ENCODE measurements at regions not wholly inside any gene's neighbourhood (a gene's known extent, or its start where the extent isn't known, plus 50 kb on each side); places are given as distances from the start of the nearest gene placed in this dataset.

DNA sequence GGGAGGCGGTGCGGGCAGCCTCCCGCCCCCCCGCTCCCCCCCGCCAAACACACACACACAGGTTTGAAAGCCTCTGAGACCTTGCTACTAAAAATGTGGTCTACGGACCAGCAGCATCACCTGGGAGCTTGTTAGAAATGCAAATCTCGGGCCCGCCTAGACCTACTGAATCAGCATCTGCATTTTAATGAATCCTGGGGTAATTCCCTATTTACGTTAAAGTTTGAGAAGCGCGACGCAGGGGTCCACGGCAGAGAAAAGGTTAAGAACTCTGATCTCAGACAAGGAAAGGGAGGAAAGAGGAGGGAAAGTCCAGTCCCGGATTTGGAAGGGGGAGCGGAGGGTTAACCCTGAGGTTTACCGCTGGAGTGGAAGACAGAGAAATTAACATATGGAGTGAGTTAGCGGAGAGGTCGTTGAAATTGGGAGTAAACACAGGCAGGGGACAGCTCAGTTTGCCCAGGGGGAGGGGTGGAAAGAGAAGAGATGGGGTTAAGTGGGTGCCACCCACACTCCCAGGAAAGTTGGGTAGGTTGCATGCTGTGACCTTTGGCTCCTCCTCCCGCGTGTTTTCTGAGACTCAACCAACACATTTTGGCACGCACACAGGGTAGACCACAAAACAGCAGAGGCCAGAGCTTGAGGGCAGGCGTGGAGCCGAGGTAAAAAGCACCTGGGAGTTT, 483.6 kb downstream of the BCOR start:
- intact Hi-C loops (cut with DNase I; ENCODE audit: low total_unique reads): no loop called here
- Histone ChIP-seq H3K36me3 (no peaks in the 10 kb centered on the region), H3K4me3 (peak overlapping the region in 6 of 8 donors; percentile 7 to 59 (median 19)), H3K27ac (no peak overlapping the region), H3K4me1 (peaks cover 0 to 15% (median 5%) of the 10 kb centered on the region in 6 donors), H3K27me3 (replicated peaks in 1 of 7) (peaks cover 0 to 45% (median 9%) of the 10 kb centered on the region in 7 donors), H3K9me3 (no peaks in the 10 kb centered on the region)
- TF ChIP-seq POLR2A (IDR thresholded peaks at IDR 0.05): no peak
- no peak for TF ChIP-seq POLR2AphosphoS5 (IDR thresholded peaks at IDR 0.05)
- TF ChIP-seq CTCF (IDR thresholded peaks at IDR 0.05 in 8 of 11, conservative IDR thresholded peaks at IDR 0.05 in 3 of 11): no peak
- 3 to 21% (median 7%) methylated on average over 20 to 23 of the region's 23 CpGs for WGBS, 5 donors
- DNase-seq: no peak

GRCh38 chrX:39614680-39614998, 483.1 kb downstream of the BCOR start:
- Histone ChIP-seq H3K27ac (no peak overlapping the region), H3K36me3 (no peaks in the 10 kb centered on the region), H3K9me3 (no peaks in the 10 kb centered on the region), H3K27me3 (replicated peaks in 1 of 7) (peaks cover 0 to 44% (median 9%) of the 10 kb centered on the region in 7 donors), H3K4me1 (peaks cover 0 to 15% (median 5%) of the 10 kb centered on the region in 6 donors), H3K4me3 (no peak overlapping the region)
- 25 to 51% (median 39%) methylated on average over 3 to 4 of the region's 4 CpGs for WGBS, 5 donors
- intact Hi-C loops (cut with DNase I; ENCODE audit: low total_unique reads): no loop called here
- DNase-seq: no peak
- TF ChIP-seq CTCF (IDR thresholded peaks at IDR 0.05 in 8 of 11, conservative IDR thresholded peaks at IDR 0.05 in 3 of 11): no peak
- no peak for TF ChIP-seq POLR2A (IDR thresholded peaks at IDR 0.05)
- TF ChIP-seq POLR2AphosphoS5 (IDR thresholded peaks at IDR 0.05): no peak

DNA sequence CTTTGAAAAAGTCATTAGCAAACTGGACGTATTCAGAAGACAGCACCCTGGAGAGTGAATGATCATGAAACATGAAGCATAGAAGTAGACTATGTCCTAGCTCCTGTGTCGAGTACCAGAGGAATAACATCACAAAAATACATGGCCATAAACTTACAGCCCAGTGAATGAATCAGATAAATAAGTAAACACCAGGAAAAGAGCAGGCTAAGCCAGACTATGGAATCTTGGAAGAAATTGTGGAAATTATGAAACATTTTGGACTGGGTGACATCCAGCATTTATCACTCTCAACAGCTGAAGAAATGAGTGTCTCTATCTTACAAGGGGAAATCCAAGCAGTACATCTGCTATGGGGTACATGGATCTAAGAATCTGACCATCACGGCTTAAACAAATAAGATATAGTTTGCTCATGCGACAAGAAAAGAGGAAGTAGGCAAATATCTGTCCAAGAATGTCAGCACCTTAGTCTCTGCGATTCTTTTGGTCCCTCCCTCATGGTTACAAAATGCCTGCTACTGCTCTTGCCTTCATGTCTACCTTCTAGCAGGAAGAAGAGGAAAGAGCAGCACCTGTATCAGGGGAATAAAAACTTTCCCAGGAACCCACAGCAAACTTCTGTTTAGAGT, 481.5 kb downstream of the BCOR start:
- intact Hi-C loops (cut with DNase I; ENCODE audit: low total_unique reads): no loop called here
- H3K4me1 ChIP-seq: peaks cover 0 to 15% (median 5%) of the 10 kb centered on the region in 6 donors
- DNase-seq: no peak

More for the DNA sequence above, 481.5 kb downstream of the BCOR start:
- 51 to 69% (median 59%) methylated on average over 5 of the region's 5 CpGs for WGBS, 5 donors
- no peaks in the 10 kb centered on the region for H3K36me3 ChIP-seq
- peaks cover 0 to 5% (median 0%) of the 10 kb centered on the region in 8 donors for H3K9me3 ChIP-seq
- no peak overlapping the region for H3K4me3 ChIP-seq
- TF ChIP-seq POLR2AphosphoS5 (IDR thresholded peaks at IDR 0.05): no peak
- no peak for TF ChIP-seq POLR2A (IDR thresholded peaks at IDR 0.05)
- TF ChIP-seq CTCF (IDR thresholded peaks at IDR 0.05 in 8 of 11, conservative IDR thresholded peaks at IDR 0.05 in 3 of 11): no peak
- no peak overlapping the region for H3K27ac ChIP-seq
- H3K27me3 ChIP-seq (replicated peaks in 1 of 7): peaks cover 0 to 31% (median 9%) of the 10 kb centered on the region in 7 donors

Data from spleen (tissue), 11 donors.